ENCODE measurements at regions not wholly inside any gene's neighbourhood (a gene's known extent, or its start where the extent isn't known, plus 50 kb on each side); places are given as distances from the start of the nearest gene placed in this dataset.

- no peak for TF ChIP-seq CTCF (IDR thresholded peaks at IDR 0.05)
- H3K27ac ChIP-seq, result no peak overlapping the region
Observed at GRCh38 chr9:129236441-129237145, 58.5 kb upstream of the IER5L start.

GRCh38 chr9:129235931-129236331, 57.9 kb upstream of the IER5L start:
- no peak for DNase-seq (ENCODE audit: low spot score)
- no peak for TF ChIP-seq CTCF (IDR thresholded peaks at IDR 0.05)
- Histone ChIP-seq H3K4me3 (no peak overlapping the region), H3K27ac (no peak overlapping the region)

More at GRCh38 chr9:129236441-129237145, 58.5 kb upstream of the IER5L start:
- H3K4me3 ChIP-seq, result no peak overlapping the region
- DNase-seq (ENCODE audit: low spot score), result no peak

DNA sequence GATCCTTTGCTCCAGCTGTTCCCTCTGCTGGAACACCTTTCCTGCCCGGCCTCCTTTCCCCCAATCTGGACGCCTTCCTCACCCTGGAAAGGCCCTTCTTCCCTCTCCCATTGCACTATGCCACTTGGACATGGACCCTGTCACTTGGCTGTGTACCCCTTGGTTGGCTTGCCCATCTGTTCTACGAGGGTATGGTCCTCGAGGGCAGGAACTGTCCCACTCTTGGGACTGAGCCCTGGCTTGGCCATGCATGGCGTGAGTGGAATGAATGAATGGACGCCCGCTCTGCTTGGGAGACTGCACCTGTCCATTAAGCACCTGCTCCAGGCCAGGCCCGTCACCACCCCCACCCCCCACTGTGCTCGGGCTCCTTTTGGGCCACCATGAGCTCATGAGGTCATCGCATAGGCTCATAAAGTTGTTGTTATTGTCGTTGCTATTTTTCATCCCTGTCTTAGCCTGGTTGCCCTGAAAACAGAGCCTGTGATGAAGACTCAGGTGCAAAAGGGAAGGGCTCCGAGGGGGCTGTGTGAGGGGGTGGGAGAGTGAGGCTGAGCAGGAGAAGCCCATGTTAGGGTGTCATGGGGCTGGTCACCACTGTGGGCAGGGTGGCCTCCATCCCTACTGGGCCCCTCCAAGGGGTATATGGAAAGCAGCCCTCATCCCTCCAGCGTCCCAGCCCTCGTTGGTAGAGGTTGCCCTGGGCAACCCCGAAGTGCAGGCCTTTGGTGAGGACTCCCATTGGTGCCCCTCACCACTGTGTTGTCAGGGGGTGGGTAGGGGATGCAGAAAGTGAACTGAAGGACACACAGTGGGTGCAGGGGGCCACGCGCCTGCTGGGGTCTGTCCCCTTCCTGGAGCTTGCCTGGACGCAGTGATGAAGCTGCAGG, 57.2 kb upstream of the IER5L start:
- Histone ChIP-seq H3K27ac (no peak overlapping the region), H3K4me3 (no peak overlapping the region)
- TF ChIP-seq CTCF (IDR thresholded peaks at IDR 0.05), result no peak
- DNase-seq (ENCODE audit: low spot score), result no peak

DNA sequence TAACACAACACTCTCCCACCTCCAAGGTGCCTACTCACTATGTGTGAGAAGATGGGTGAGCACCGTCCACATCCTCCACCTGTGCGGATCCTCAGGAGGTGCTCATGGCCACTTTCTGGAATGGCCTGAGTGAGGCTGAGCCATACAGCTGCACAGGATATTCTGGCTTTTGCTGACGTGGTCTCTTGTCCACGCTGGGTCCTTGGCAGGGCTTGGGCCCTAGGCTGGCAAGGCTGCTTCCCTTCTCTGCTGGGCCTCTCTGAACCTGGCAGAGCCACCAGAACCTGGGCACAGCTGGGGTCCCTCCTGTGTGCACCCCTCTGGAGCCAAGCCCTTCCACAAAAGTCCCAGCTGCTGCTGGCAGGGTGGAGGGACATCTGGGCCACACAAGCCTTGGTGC, 56.4 kb upstream of the IER5L start:
- DNase-seq (ENCODE audit: low spot score), result no peak
- Histone ChIP-seq H3K4me3 (no peak overlapping the region), H3K27ac (no peak overlapping the region)
- TF ChIP-seq CTCF (IDR thresholded peaks at IDR 0.05), result no peak

- TF ChIP-seq CTCF (IDR thresholded peaks at IDR 0.05), result no peak
- Histone ChIP-seq H3K4me3 (no peak overlapping the region), H3K27ac (no peak overlapping the region)
- DNase-seq (ENCODE audit: low spot score), result no peak
Observed at GRCh38 chr9:129232839-129233591, 55.0 kb upstream of the IER5L start.

GRCh38 chr9:129231759-129232158, 53.7 kb upstream of the IER5L start:
- no peak for DNase-seq (ENCODE audit: low spot score)
- Histone ChIP-seq H3K4me3 (no peak overlapping the region), H3K27ac (no peak overlapping the region)
- TF ChIP-seq CTCF (IDR thresholded peaks at IDR 0.05), result no peak

All from coronary artery (tissue), 2 donors.